Stimulated activated CD8-positive, alpha-beta memory T cell treated with anti-CD3 and anti-CD28 coated beads, Interleukin-2, amount 100 ng/mL, for 48 hours (primary cell): ENCODE measurements at regions not wholly inside any gene's neighbourhood (a gene's known extent, or its start where the extent isn't known, plus 50 kb on each side); places are given as distances from the start of the nearest gene placed in this dataset.

Experiments used
- DNase-seq, 2 donors: peaks; one replicate each; pipeline ENCODE4 v3.0.0-alpha.2; 2020; ENCODE audit warnings: low read depth in 2 of 2

DNA sequence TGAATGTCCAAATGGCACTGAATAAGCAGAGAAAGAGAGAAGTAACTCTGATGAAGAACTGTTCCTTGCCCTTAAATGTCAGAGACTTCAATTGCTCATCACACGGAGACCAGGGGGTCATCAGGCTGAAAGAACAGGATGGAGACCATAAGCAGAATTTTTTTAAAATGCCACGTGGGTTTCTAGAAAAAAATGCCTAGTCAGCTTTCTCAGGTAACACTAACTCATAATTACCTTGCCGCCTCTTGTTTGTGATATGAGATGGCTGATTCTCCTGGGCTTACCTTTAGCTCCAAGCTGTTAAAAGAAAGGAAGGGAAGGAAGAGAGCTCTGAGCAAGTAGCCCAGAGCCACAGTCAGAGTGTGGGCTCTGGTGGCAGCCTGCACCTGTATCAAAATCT, 372.0 kb downstream of the GPAM start:
- DNase-seq: no peak

DNA sequence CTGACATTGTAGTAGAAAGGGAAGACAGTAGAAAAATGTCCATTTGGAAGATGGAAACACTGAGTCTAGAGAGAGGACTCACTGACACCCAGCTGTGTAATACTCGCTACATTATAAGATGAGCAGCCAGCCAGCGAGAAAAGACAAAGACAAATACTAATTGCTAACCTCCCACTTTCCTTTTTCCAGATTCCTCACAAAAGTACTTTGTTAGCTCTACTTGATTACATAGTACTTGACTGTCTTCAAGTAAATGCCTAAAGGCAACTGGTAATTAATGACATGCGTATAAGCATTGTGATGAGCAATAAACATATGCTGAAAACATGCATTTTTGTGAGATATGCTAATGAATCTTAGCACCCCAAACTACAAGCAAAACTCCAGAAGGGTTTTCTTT, 363.1 kb downstream of the GPAM start:
- DNase-seq: no peak

DNA sequence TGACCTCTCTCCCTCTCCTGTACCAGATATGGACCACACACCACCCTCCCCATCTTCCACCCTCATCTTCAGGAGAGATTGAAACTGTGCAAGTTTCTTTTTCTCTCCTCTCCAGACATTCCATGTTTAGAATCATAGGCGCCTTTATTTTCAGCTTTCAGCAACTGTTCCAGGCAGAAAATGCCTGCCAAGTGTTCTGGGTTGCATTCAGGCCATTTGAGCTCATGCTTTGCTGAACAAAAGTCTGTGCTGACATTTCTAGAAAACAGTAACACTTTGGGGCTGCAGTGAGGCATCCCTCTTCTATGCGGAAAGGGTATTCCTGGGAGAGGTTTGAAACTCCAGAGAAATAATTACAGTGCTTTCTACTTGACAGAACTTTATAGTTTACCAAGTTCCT, 361.7 kb downstream of the GPAM start:
- DNase-seq: no peak

DNA sequence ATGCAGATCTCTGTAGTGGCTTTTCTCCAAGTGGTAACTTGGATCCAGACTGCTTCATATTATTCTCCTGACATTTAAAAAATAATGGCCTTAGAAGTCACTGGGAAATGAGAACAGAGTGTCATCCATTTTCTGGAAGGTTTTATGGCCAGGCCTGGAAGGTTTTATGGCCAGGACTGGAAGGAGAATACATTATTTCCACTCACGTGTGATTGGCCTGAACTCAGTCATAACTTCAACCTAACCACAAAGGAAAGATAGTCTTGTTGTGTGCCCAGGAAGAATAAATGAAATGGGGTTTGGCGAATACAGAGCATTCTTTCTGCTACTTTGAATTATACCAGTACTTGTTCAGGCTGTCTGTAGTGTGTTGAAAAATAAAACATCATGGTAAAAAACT, 360.9 kb downstream of the GPAM start:
- no peak for DNase-seq

DNA sequence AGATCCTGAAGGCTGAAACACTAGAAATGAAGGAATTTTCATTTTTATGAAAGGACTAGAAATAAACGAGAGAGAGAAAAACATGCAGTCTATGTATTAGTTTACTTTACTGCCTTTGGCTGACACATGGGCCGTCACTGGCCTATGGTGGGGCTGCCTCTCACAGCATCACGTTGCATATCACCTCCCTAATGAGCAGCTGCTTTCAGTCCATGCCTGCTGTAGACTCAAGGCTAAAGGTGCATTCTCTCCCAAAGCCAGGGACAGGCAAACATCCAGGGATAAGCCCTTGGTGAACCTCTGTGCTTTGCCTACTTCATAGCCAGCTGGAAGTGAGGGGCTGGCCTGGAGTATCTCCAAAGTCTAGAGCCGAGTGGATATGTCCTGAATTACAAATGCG, 359.4 kb downstream of the GPAM start:
- DNase-seq: no peak

DNA sequence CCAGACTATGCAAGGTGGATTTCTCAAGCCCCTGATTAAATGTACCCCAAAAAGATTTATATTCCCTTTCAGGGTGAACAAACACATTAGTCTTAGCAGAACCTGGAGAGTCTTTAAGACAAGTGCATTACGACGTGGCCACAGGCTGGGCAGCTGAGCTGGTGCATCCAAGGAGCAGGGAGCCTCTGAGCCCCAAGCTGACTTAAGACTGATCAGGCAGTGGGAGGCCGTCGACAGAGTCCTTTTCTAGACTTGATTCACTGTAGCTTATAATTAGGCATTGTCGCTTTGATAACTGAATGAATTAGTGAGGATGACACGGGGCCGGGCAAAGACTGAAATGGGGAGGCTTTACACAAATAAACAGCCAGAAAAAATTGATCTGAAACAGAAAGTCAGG, 353.2 kb downstream of the GPAM start:
- DNase-seq: no peak

DNA sequence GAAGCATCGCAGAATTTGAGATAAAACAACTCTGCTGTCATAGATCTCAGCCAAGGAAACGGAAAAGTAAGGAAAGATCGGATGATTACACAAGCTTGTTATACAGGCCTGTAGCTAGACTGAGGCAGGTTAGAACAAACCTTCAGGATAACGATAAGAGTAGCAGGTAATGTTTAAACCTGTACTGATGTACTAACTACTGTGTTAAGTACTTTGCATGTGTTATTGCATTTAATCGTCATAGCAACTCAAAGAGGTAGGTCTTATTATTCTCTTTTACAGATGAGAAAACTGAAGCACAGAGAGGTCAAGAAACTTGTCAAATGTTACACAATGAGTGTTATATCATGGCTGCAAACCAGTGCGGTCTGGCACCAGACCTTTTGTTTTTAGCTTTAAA, 352.5 kb downstream of the GPAM start:
- DNase-seq: no peak

DNA sequence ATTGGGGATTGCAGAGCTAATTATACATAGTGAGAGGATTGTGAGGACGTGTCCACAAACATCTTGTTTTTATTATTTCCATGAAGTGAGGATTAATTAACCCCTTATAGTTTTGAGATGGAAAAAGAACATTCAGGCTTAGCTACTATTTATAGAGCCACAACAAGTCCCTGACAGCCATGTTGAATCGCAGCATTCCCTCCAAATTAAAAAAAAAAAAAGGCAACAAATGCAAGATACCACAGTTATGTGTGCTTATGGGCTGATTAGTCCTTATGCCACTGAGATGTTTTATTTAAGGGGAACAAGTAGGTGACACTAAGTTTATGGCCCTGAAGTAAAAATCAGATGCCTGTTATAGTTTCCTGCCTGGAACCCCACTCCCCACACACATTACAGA, 350.3 kb downstream of the GPAM start:
- no peak for DNase-seq

DNA sequence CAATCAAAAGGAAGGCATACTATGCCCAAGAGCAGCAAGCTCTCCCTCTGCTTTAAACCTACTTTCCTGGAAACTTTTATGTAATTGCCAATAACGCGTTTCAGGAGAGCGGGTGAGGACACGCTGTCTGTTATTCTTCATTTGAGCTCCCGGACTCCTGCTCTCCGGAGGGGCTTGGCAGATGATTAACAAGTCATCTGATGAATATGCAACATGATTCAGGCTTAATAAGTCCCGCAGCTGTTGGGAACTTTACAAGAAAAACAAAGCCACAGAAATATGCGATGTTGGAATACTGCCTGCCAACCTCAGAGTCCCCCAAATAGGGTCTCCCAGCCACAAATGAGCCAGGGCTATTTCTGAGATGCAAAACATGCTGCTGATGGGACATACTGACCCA, 348.0 kb downstream of the GPAM start:
- no peak for DNase-seq

DNA sequence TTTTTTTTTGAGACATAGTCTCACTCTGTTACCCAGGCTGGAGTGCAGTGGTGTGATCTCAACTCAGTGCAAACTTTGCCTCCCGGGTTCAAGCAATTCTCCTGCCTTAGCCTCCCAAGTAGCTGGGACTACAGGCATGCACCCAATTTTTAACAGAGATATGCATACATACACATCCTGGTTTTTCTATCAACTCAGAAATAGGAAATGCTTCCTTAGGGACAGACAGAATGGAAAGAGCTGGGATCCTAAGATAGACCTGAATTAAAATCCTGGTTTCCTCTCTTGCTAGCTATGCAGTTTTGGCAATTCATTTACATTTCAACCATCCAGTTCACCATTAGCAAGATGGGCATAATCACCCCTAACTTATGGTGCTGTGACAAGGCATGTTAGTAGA, 347.5 kb downstream of the GPAM start:
- DNase-seq: no peak

DNA sequence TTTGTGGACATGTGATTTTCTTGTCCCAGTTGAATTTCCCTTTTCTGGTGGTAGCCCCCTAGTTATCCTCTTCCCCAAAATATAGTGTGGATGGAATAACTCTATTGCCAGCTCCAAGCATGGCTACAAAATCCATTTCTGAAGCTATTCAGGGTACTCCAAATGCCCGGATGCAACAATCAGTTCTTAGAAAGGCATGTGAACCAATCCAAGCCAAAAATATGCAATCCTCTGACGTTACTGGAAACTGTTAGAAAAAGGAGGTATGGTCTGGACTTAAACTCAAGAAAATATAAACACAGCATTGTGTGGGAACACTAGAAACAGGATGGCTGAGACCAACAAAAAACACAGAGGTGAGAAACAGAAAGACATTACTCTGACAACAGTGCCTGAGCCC, 347.0 kb downstream of the GPAM start:
- DNase-seq: no peak

DNA sequence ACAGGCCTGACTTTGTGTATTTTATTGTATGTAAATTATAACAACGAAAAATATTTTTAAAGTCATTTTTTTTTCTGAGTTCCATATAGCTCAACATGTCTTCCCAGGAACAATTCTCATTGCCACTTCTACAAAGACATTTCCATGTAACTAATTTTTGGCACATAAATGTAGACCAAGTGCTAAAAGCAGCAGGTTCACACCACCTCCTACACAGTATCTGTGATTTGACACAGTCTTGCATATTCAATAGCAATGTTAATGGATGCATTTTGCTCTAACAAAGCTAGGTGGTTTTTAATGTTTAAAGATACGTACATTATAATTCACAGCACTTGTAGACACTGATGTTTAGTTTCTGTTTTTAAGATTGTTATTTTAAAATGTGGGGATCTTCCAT, 346.5 kb downstream of the GPAM start:
- no peak for DNase-seq

DNA sequence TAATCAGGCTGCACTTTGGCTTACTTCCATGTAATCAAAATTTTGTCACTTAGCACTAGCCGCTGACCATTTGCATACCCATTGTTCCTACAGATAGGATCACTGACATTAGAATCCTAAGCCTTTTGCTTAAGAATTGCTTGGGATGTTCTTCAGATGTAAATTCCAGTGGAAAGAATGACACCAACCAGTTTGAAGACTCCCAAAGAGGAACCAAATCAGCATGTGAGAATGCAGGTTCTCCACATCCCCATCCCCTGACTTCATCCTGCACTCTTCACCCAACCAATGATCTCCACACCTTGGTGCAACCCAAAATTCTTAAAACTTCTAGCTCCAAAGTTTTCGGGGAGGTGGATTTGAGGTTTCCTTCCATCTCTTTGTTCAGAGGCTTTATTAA, 345.6 kb downstream of the GPAM start:
- no peak for DNase-seq

DNA sequence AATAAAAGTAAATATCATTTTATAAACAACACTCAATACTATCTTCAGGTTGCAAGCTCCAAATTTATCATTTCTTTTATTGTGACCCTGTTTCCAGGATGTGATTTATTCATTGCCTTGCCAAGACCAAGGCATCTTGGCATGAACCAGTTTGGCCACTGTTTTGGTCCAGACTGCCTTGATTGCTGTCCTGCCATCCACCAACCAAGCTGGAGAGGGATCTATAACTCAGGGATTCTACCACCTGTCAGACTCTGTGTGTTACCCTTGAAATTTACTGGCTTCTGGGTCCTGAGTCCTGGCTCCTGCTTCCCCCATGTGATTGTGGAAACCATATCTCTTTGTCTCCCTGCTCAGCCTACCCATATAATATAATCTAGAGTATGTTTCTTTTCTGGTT, 343.0 kb downstream of the GPAM start:
- DNase-seq: no peak

DNA sequence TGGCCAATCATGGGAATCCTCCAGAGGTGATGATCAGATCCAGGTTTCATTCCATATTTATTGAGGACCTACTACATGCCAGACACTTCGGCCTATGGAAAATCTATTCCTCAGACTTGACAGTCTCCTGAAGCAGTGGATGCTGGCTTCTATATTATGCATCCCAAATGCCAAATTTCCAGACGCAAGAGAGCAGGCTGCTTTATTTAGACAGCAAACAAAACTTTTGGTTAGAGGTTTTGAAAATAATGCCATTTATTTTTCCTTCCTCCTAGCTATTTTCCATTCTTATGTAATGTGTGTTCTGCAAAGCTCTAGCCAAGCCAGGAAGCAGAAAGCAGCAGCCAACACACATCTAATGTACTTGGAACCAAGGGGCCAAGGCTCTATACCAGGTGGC, 330.8 kb downstream of the GPAM start:
- DNase-seq: no peak

DNA sequence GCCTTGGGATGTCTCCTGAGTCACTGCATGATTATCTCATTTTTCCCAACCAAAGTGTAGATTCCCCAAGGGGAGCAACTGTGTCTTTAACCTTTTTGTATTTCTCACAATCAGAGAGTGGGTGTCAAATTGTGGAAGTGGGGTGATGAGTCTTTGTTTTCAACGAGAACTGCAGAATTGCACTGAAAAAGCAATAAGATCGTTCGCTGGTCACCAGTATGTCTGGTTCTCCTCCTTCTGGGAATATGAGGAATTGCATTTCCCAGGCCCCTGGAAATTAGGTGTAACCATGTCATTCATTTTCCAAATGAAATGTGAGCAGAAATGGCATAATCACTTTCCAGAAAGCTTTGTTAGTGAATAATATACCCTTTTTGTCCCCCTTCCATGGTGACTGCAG, 326.9 kb downstream of the GPAM start:
- no peak for DNase-seq

DNA sequence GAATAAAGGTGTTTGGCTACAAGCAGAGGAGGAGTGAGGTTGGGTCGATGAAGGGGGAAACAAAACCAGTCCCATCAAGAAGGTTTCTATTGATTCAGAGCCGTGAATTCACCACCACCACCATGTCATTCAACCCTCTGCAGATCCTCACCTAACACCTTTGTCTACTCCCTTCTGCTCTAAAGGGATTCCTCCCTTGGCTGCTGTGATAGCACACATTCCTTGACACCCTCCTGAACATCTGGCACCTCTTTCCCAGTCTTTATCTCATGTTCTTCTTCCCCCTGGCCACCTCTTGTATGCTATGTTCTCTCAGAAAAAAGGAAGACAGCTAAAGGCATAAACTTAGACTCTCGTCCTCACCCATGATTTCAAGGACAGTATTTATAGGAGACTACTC, 318.0 kb downstream of the GPAM start:
- no peak for DNase-seq

DNA sequence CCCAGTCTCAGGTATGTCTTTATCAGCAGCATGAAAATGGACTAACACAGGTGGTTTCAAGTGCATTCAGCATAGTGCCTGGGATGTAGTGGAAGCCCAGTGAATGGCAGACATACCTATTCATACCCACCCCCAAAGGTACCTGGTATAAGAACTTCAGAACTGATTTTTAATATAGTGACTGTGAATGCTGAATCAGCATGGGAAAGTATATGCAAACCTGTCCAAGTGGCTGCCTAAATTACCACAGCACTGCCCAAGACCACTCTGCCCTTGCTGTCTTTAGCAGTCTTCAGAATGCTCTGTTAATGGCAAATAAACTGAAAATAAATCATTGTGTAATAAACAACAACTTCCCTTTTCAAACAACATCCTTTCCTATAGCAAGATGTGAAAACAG, 312.1 kb downstream of the GPAM start:
- DNase-seq: no peak

DNA sequence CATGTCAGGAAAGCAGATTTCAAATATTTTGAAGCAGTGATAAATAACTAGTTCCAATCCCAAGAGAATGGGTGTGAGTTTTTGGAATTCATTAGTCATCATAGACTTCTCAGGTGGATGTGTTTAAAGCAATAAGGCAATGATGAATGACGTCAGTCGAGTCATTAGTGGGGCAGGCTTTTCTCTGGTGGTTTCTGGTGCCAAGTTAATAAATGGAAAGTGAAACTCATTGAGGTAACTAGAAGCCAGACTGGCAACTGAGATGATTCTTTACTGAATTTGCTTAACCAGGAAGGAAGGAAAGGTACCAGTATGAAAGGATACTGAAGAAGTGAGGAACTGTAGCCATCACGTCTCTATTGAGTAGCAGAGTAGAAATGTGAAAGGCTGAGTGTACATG, 311.0 kb downstream of the GPAM start:
- no peak for DNase-seq

DNA sequence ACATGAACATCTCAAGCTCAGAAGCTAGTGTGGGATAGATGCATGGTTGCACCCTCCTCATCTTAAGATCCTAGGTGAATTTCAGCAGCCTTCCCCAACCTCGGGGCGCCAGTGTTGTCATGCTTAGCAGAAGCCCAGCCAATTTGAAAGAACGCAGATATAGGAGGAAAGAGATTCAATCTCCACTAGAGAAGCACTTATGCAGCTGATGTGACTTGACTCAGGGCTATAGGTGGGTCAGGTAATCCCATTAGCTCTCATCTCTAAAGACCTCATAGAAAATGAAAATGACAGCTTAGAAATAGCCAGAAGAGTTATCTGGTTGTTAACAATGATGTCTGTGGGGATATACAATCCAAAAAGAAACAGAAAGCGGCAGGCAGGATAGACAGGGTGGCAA, 310.5 kb downstream of the GPAM start:
- DNase-seq: no peak

DNA sequence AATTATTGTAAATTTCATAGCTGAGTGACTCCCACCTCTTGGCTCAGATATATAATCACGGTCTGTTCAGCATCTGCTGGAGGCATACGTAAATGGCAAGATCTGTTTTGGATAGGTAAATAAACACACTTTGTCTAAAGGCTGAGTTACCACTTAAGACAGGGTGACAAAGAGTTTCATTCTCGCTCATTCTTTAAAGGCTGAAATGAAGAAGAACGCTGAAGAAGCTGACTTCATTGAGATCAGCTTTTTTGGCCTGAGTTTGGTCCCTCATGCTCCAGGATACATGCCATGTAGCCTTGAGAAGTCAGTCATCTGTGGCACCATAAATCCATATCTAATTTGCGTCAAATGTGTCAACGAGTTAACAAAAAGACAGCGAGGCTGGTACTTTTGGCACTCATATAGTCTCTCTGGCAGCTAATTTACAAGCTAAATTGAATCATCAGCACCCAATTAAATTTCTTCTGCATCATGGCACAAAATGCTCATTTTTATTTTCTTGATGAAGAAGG, 309.9 kb downstream of the GPAM start:
- no peak for DNase-seq

DNA sequence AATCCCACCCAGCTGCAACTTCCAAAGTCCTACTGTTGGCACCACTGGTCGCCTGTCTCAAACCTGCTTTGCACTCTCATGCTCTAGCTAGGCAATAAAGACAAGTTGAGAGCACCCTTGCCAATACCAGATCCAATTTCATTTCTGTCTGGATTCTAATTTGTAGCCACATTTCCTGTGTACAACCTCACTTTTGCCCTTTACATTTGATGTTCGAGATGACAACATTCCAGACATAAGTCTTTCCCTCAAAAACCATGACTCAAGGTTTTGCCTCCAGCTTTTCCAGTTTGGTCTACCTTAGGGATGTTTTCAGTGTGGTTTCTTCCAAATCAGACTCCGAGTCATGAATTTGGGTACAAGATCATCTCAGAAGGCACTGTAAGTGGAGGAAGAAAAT, 309.0 kb downstream of the GPAM start:
- no peak for DNase-seq

DNA sequence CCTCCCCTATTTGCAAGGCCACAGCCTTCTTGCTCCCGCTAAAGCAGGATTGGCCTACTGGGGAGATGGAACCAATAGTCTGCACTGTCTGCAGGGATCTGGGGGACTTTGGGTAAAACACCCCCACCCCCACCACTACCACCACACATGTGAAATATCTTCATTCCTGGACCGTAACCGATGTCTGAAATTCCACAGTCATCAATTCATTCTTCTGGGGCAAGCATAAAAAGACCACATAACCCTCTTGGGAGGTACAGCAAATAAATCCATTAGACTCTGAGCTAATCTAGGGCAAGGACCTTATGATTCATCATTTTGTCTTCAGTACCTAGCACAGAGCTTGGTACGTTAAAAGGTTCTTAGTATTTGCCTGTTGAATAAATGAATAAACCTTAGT, 307.8 kb downstream of the GPAM start:
- no peak for DNase-seq

DNA sequence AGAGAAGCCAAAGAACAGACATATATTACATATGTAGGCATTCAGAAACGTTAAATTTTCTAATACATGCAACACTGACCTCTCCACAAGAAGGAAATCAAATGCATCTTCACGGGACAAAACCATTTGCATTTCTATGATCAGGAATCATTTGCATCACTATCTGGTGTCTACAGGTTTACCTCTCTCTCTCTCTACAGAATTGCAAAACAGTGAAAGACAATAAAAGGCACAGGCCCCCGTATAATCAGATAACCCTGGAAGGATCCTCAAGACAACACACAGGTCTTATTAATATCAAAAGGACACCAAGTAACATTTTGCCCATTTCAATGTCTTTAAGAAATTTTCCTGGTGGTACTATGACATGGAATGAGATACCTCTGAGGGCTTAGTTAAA, 306.3 kb downstream of the GPAM start:
- DNase-seq: no peak

DNA sequence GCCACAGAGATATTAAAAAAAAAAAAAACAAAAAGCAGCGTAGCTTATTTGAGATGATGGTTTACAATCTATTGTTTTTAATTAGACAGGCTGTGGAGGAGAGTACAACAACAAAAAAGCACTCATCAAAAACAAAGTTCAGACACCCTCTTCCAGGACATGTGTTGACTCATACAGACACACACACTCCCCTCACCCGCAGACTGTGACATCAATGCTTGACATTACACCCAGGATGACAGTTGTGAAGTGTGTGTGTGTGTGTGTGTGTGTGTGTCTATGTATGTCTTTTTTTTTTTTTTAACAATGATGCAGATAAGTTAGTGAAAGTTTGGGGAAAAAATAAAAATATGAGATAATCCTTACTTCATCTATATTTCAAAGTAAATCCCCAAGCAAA, 303.6 kb downstream of the GPAM start:
- DNase-seq: no peak
